ENCODE measurements at regions not wholly inside any gene's neighbourhood (a gene's known extent, or its start where the extent isn't known, plus 50 kb on each side); places are given as distances from the start of the nearest gene placed in this dataset.

DNA sequence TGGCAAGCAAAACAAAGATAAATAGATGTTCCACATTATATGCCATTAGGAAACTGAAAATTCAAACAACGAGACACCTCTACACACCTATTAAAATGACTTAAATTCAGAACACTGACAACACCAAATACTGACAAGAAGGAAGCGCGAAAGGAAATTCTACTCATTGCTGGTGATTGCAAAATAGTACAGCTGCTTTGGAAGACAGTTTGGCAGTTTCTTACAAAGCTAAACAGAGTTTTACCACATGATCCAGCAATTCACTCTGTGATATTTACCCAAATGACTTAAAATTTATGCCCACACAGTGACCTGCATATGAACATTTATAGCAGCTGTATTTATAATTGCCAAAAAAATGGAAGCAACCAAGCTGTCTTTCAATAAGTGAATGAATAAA is 232.6 kb downstream of the CASP12 start:
- DNase-seq (ENCODE audit: low spot score), result no peak
- Mint-ChIP-seq H3K27ac (ENCODE audit: unreplicated experiment) (no peak overlapping the region), H3K27me3 (ENCODE audit: unreplicated experiment) (no peaks in the 10 kb centered on the region), H3K36me3 (ENCODE audit: low read depth, unreplicated experiment) (no peaks in the 10 kb centered on the region), H3K4me1 (ENCODE audit: unreplicated experiment) (peaks cover 3% of the 10 kb centered on the region), H3K9me3 (ENCODE audit: unreplicated experiment) (no peaks in the 10 kb centered on the region), H3K4me3 (ENCODE audit: unreplicated experiment) (no peak overlapping the region)
- TF ChIP-seq, protein P1, sequence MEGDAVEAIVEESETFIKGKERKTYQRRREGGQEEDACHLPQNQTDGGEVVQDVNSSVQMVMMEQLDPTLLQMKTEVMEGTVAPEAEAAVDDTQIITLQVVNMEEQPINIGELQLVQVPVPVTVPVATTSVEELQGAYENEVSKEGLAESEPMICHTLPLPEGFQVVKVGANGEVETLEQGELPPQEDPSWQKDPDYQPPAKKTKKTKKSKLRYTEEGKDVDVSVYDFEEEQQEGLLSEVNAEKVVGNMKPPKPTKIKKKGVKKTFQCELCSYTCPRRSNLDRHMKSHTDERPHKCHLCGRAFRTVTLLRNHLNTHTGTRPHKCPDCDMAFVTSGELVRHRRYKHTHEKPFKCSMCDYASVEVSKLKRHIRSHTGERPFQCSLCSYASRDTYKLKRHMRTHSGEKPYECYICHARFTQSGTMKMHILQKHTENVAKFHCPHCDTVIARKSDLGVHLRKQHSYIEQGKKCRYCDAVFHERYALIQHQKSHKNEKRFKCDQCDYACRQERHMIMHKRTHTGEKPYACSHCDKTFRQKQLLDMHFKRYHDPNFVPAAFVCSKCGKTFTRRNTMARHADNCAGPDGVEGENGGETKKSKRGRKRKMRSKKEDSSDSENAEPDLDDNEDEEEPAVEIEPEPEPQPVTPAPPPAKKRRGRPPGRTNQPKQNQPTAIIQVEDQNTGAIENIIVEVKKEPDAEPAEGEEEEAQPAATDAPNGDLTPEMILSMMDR (IDR thresholded peaks at IDR 0.05; ENCODE audit: unreplicated experiment), result no peak

DNA sequence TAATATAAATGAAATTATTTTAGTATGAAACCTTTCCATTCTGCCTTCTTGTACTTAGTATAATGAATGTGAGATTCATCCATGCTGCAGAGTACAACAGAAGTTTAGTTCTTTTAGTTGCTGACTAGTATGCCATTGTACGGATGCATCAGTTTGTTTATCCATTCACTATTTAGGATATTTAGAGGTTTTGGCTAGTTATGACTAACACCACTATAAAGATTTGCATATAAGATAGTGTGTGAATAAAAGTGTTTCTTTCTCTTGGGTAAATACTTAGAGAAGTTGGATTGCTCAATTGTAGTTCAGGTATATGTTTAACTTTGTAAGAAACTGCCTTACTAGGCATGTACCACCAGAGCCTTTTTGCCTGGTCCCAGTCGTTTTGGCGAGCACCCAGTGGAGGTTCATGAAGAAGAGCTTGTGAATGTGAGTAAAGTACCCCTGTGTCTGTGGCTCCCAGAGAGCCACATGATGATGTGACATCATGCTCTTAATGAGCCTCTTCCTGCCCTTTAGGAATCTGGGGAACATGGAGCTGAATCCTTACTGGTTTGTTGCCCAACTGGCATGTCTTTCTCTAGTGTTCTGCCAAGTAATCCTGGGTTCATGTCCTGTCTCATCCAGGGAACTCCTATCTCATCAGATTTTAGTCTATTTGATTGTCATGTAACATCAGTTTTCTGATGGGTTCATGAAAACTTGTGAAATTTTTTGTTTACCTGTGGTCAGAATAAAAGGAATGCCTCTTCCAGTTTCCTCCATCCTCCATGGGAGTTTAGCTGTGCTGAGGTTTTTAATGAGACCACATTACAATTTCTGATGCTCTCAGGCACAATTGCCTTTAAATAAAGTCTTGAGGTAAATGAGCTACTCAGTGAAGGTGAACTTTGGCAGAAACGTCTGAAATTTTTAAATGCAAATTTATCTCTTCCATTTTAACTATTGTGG is 234.8 kb downstream of the CASP12 start:
- no peaks in the 10 kb centered on the region for H3K9me3 Mint-ChIP-seq (ENCODE audit: unreplicated experiment)
- H3K4me3 Mint-ChIP-seq (ENCODE audit: unreplicated experiment), result no peak overlapping the region
- TF ChIP-seq, protein P1 (IDR thresholded peaks at IDR 0.05; ENCODE audit: unreplicated experiment), result no peak
- no peak overlapping the region for H3K27ac Mint-ChIP-seq (ENCODE audit: unreplicated experiment)
- peaks cover 3% of the 10 kb centered on the region for H3K4me1 Mint-ChIP-seq (ENCODE audit: unreplicated experiment)
- H3K36me3 Mint-ChIP-seq (ENCODE audit: low read depth, unreplicated experiment), result no peaks in the 10 kb centered on the region
- no peaks in the 10 kb centered on the region for H3K27me3 Mint-ChIP-seq (ENCODE audit: unreplicated experiment)
- no peak for DNase-seq (ENCODE audit: low spot score)

DNA sequence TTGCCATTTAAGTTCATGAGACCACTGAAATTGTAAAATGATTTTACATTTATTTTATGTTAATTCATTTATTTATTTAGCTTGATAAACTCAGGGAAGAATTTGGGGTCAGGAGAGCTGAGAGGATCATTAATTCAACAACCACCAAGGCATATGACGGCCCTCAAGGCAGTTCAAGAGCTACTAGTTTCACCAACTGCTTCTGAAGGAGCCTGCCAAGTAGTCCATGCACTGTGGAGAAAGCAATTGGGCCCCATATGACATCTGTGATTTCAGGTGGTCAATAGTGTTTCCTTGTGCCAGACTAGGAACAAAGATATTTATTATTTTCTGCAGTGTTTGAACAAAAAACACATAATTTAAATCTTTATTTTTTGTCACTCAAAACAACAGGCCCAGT is 236.4 kb downstream of the CASP12 start:
- H3K36me3 Mint-ChIP-seq (ENCODE audit: low read depth, unreplicated experiment), result no peaks in the 10 kb centered on the region
- H3K9me3 Mint-ChIP-seq (ENCODE audit: unreplicated experiment), result no peaks in the 10 kb centered on the region

DNA sequence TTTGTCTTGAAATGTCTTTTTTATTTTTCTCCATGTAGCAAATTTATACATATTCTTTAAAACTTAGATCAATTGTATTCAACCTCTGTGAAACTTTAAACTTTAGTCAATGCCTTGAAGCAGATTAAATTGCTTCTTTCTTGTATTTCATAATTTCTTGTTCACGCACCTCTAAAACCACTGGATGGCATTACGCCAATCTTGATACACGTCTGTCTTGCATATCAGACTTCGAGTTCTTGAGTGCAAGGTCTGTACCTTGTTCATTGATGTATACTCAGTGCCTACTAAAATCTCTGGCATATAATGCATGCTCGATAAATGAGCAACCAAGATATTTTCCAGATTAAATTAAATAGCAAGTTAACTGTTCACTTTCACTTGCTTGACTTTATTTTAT is 236.8 kb downstream of the CASP12 start:
- TF ChIP-seq, protein P1 (IDR thresholded peaks at IDR 0.05; ENCODE audit: unreplicated experiment), result no peak
- H3K9me3 Mint-ChIP-seq (ENCODE audit: unreplicated experiment), result no peaks in the 10 kb centered on the region
- no peaks in the 10 kb centered on the region for H3K27me3 Mint-ChIP-seq (ENCODE audit: unreplicated experiment)
- H3K36me3 Mint-ChIP-seq (ENCODE audit: low read depth, unreplicated experiment), result no peaks in the 10 kb centered on the region
- DNase-seq (ENCODE audit: low spot score), result no peak
- no peak overlapping the region for H3K4me3 Mint-ChIP-seq (ENCODE audit: unreplicated experiment)
- H3K4me1 Mint-ChIP-seq (ENCODE audit: unreplicated experiment), result peaks cover 3% of the 10 kb centered on the region
- H3K27ac Mint-ChIP-seq (ENCODE audit: unreplicated experiment), result no peak overlapping the region

More for the DNA sequence above, 236.4 kb downstream of the CASP12 start:
- TF ChIP-seq, protein P1 (IDR thresholded peaks at IDR 0.05; ENCODE audit: unreplicated experiment), result no peak
- no peak for DNase-seq (ENCODE audit: low spot score)
- H3K27me3 Mint-ChIP-seq (ENCODE audit: unreplicated experiment), result no peaks in the 10 kb centered on the region
- H3K4me3 Mint-ChIP-seq (ENCODE audit: unreplicated experiment), result no peak overlapping the region
- H3K27ac Mint-ChIP-seq (ENCODE audit: unreplicated experiment), result no peak overlapping the region
- H3K4me1 Mint-ChIP-seq (ENCODE audit: unreplicated experiment), result peaks cover 3% of the 10 kb centered on the region

DNA sequence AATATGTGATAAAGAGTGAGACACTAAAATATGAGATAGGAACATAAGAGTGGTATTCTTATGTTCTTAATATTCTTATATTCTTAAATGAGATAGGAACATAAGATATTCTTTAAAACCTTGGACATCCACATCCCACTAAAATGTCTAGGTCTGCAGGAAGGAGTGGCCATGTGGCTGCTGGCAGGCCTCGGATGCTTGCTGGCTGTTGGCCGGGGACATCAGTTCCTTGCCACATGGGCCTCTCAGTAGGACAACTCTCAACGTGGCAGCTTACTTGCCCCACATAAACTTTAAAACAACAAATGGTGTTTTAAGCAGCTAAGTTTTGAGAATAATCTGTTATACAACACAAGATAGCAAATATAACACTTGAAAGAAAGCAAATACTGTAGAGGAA is 240.1 kb downstream of the CASP12 start:
- no peak overlapping the region for H3K27ac Mint-ChIP-seq (ENCODE audit: unreplicated experiment)
- DNase-seq (ENCODE audit: low spot score), result no peak
- H3K27me3 Mint-ChIP-seq (ENCODE audit: unreplicated experiment), result no peaks in the 10 kb centered on the region
- TF ChIP-seq, protein P1 (IDR thresholded peaks at IDR 0.05; ENCODE audit: unreplicated experiment), result no peak
- H3K9me3 Mint-ChIP-seq (ENCODE audit: unreplicated experiment), result no peaks in the 10 kb centered on the region
- no peaks in the 10 kb centered on the region for H3K4me1 Mint-ChIP-seq (ENCODE audit: unreplicated experiment)
- H3K4me3 Mint-ChIP-seq (ENCODE audit: unreplicated experiment), result no peak overlapping the region
- no peaks in the 10 kb centered on the region for H3K36me3 Mint-ChIP-seq (ENCODE audit: low read depth, unreplicated experiment)
